Panc1 (cell line): ENCODE measurements at regions not wholly inside any gene's neighbourhood (a gene's known extent, or its start where the extent isn't known, plus 50 kb on each side); places are given as distances from the start of the nearest gene placed in this dataset.

Experiments
- CTCF ChIP-seq: fragments of 450-650 bp; IDR thresholded peaks from 2 replicates; pipeline ENCODE4 v1.5.1; 2017; ENCODE audit warnings: mild to moderate bottlenecking
- POLR2AphosphoS5 ChIP-seq: IDR thresholded peaks from 2 replicates; pipeline ENCODE4 v1.6.1; 2012; ENCODE audit warnings: mild to moderate bottlenecking, low read depth, low read length, moderate library complexity
- REST ChIP-seq, 2 experiments: IDR thresholded peaks; 2 replicates each; pipeline ENCODE4 v1.6.1; 2011 to 2012; ENCODE audit warnings: low read depth in 2 of 2, control low read depth in 1 of 2, low read length in 1 of 2, mild to moderate bottlenecking in 1 of 2, moderate library complexity in 1 of 2; ENCODE audit not compliant: insufficient read depth in 1 of 2
- SIN3A ChIP-seq: IDR thresholded peaks from 2 replicates; pipeline ENCODE4 v1.6.1; 2012; ENCODE audit warnings: low read depth, mild to moderate bottlenecking, low read length, moderate library complexity, borderline replicate concordance; ENCODE audit not compliant: insufficient read depth

- TF ChIP-seq CTCF (no peak), REST (IDR thresholded peaks at IDR 0.05; ENCODE audit: insufficient read depth in 1 of 2, low read depth in 2 of 2, low read length in 1 of 2) (no peak), POLR2AphosphoS5 (no peak), SIN3A (no peak)
These were observed 59.5 kb upstream of the HECTD2 start for GRCh38 chr10:91350651-91351081.
